Vagina (tissue), 2 donors: ENCODE measurements at regions not wholly inside any gene's neighbourhood (a gene's known extent, or its start where the extent isn't known, plus 50 kb on each side); places are given as distances from the start of the nearest gene placed in this dataset.

ENCODE experiments used
- DNase-seq, 2 donors: peaks; one replicate each; pipeline ENCODE4 v3.0.0-alpha.2; 2017; ENCODE audit errors: extremely low spot score in 2 of 2
- H3K27ac ChIP-seq: fragments of 200-600 bp; sonication (generic); one replicate; pipeline ENCODE4 v1.5.1; 2019
- H3K27me3 ChIP-seq: fragments of 200-600 bp; sonication (generic); one replicate; pipeline ENCODE4 v1.5.1; 2019
- H3K36me3 ChIP-seq, 2 donors: fragments of 200-600 bp; sonication (generic); one replicate each; pipeline ENCODE4 v1.5.1; 2017 to 2019
- H3K4me1 ChIP-seq: fragments of 200-600 bp; sonication (generic); one replicate; pipeline ENCODE4 v1.5.1; 2019
- H3K4me3 ChIP-seq, 2 donors: fragments of 200-600 bp; sonication (generic); 1 replicate in 1 of 2; 2 replicates in 1 of 2; pipeline ENCODE4 v1.5.1; 2016 to 2019
- H3K9me3 ChIP-seq: fragments of 200-600 bp; sonication (generic); one replicate; pipeline ENCODE4 v1.5.1; 2019
- POLR2A ChIP-seq, 2 donors: fragments of 450-650 bp; IDR thresholded peaks; one replicate each; pipeline ENCODE4 v1.6.1; 2017; ENCODE audit warnings: antibody characterized with exemption in 2 of 2, mild to moderate bottlenecking in 2 of 2, moderate library complexity in 2 of 2
- POLR2AphosphoS5 ChIP-seq, 2 donors: sonication (generic); formaldehyde crosslinking; IDR thresholded peaks; one replicate each; pipeline ENCODE4 v1.9.0; 2017; ENCODE audit warnings: antibody characterized with exemption in 2 of 2, mild to moderate bottlenecking in 2 of 2, low read depth in 1 of 2; ENCODE audit not compliant: insufficient read depth in 1 of 2
- intact Hi-C: fragments of 100-400 bp; cut with DNase I; formaldehyde crosslinking; loops from one replicate; pipeline ENCODE4 v1.15.1; 2023
- TF ChIP-seq, protein P1 (sequence below), 3 experiments: fragments of 450-650 bp in 2 of 3; fragments of 200-600 bp in 1 of 3; sonication (generic) in 1 of 3; IDR thresholded peaks; one replicate each; pipeline ENCODE4 v1.5.1; 2017 to 2019; ENCODE audit warnings: antibody characterized with exemption in 3 of 3, mild to moderate bottlenecking in 2 of 3, moderate library complexity in 2 of 3

DNA sequence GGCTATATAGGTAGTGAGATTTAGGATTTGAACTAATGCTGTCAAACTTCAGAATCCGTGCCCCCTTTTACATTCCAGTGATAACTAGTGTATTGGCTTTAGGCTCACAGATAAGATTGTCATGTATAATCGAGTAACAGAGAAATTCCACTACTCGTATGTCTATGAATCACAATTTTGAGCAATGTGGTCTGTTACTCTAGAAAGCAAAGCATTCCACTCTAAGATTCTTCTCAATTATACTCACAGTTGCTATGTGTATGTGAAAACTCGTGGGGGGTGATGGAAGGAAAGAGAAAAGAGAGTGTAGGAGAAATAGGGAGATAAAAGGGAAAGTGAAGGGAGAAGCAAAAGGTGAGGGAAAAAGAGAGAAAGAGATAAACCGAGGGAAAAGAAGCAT, 1175.1 kb upstream of the GOT2 start:
- Histone ChIP-seq H3K36me3 (no peaks in the 10 kb centered on the region), H3K9me3 (no peaks in the 10 kb centered on the region), H3K27me3 (no peaks in the 10 kb centered on the region), H3K4me1 (no peaks in the 10 kb centered on the region), H3K4me3 (no peak overlapping the region), H3K27ac (no peak overlapping the region)
- DNase-seq = no peak
- TF ChIP-seq POLR2AphosphoS5 (IDR thresholded peaks at IDR 0.05; ENCODE audit: insufficient read depth in 1 of 2, low read depth in 1 of 2) = no peak
- TF ChIP-seq, protein P1, sequence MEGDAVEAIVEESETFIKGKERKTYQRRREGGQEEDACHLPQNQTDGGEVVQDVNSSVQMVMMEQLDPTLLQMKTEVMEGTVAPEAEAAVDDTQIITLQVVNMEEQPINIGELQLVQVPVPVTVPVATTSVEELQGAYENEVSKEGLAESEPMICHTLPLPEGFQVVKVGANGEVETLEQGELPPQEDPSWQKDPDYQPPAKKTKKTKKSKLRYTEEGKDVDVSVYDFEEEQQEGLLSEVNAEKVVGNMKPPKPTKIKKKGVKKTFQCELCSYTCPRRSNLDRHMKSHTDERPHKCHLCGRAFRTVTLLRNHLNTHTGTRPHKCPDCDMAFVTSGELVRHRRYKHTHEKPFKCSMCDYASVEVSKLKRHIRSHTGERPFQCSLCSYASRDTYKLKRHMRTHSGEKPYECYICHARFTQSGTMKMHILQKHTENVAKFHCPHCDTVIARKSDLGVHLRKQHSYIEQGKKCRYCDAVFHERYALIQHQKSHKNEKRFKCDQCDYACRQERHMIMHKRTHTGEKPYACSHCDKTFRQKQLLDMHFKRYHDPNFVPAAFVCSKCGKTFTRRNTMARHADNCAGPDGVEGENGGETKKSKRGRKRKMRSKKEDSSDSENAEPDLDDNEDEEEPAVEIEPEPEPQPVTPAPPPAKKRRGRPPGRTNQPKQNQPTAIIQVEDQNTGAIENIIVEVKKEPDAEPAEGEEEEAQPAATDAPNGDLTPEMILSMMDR (IDR thresholded peaks at IDR 0.05) = no peak
- no peak for TF ChIP-seq POLR2A (IDR thresholded peaks at IDR 0.05)
- intact Hi-C loops = no loop called here

DNA sequence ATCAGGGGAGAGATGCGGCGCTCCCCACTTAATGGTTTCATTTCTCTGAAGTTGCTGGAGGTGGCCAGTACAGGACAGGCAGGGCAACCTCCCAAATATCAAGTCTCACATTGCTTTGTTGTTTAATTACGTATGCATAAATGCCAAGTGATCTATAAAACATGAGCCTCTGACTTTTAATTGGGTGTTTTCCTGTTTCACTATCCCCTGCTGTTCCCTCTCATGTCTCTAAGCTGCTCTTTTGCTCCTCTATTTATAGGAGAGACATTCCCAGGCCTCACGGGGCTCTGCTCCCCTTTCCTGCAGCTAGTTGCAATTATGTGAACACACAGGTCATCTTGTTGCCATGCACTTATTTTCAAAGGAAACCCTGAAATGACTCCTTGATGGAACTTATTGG, 1173.5 kb upstream of the GOT2 start:
- H3K36me3 ChIP-seq = no peaks in the 10 kb centered on the region
- H3K9me3 ChIP-seq = no peaks in the 10 kb centered on the region
- H3K27ac ChIP-seq = no peak overlapping the region
- H3K27me3 ChIP-seq = no peaks in the 10 kb centered on the region
- intact Hi-C loops = no loop called here
- H3K4me3 ChIP-seq = no peak overlapping the region
- DNase-seq = no peak
- TF ChIP-seq POLR2A (IDR thresholded peaks at IDR 0.05) = no peak
- TF ChIP-seq, protein P1 (IDR thresholded peaks at IDR 0.05) = no peak
- TF ChIP-seq POLR2AphosphoS5 (IDR thresholded peaks at IDR 0.05; ENCODE audit: insufficient read depth in 1 of 2, low read depth in 1 of 2) = no peak
- H3K4me1 ChIP-seq = no peaks in the 10 kb centered on the region

DNA sequence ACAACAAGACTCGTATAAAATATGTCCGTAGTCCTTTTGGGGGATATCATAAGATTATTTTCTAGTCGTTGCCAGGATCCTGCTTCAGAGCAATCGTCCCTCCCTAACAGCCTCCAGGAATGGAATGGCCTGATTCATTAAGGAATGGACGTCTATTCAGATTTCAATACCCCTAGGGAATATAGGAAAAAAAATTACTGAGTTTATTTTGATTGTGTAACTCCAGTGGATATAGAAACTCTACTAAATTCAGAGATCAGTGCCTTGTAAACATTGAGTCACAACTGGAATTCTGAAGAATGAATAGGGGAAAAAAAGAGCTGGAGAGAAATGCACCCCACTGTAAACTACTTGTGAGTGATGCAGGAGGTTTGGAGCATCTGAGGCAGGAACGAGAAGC, 1171.5 kb upstream of the GOT2 start:
- intact Hi-C loops = no loop called here
- H3K9me3 ChIP-seq = no peaks in the 10 kb centered on the region
- no peak overlapping the region for H3K27ac ChIP-seq
- no peaks in the 10 kb centered on the region for H3K27me3 ChIP-seq
- TF ChIP-seq POLR2AphosphoS5 (IDR thresholded peaks at IDR 0.05; ENCODE audit: insufficient read depth in 1 of 2, low read depth in 1 of 2) (no peak), POLR2A (IDR thresholded peaks at IDR 0.05) (no peak)
- TF ChIP-seq, protein P1 (IDR thresholded peaks at IDR 0.05) = no peak
- no peaks in the 10 kb centered on the region for H3K4me1 ChIP-seq
- DNase-seq = no peak
- H3K4me3 ChIP-seq = no peak overlapping the region
- H3K36me3 ChIP-seq = no peaks in the 10 kb centered on the region

DNA sequence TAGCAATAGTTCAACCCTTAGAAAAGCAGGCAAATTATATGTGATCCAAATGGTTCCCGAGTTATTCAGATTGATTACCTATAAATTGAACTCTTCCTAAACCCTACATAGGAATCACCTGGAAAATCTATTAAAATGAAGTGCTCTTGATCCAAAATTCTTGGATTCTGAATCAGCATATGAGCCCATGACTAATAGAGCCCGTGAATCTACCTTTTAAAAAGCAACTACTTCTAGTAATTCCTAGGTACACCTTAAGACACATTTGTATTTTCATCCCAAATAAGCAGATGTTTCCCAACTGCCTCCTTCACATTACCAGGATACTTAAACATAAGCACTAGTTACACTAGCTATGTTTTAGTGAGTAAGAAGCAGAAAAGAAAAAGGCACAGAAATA, 1171.0 kb upstream of the GOT2 start:
- Histone ChIP-seq H3K36me3 (no peaks in the 10 kb centered on the region), H3K27me3 (no peaks in the 10 kb centered on the region), H3K4me3 (no peak overlapping the region), H3K9me3 (no peaks in the 10 kb centered on the region), H3K27ac (no peak overlapping the region), H3K4me1 (no peaks in the 10 kb centered on the region)
- intact Hi-C loops = no loop called here
- no peak for TF ChIP-seq POLR2AphosphoS5 (IDR thresholded peaks at IDR 0.05; ENCODE audit: insufficient read depth in 1 of 2, low read depth in 1 of 2)
- TF ChIP-seq, protein P1 (IDR thresholded peaks at IDR 0.05) = no peak
- no peak for TF ChIP-seq POLR2A (IDR thresholded peaks at IDR 0.05)
- DNase-seq = no peak

DNA sequence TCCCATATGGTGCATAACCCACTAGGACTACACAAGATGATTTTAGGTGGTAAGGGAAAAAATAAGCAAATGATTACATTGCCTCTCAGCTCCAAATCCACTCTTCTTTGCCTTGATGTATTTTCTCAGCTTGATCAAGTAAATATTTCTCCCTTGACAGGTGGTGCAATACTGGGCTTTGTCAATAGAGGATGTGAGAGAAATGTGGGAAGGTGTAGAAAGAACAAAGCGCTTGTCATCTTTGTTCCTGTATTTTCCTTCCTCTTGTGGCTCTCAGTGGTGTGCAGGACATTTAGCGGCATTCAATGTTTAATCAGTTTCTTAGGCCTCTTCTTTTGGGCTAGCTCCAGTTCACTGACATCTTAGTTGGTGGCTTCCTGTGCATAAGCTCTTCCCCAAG, 1165.8 kb upstream of the GOT2 start:
- H3K36me3 ChIP-seq = no peaks in the 10 kb centered on the region
- H3K4me1 ChIP-seq = no peaks in the 10 kb centered on the region
- TF ChIP-seq, protein P1 (IDR thresholded peaks at IDR 0.05) = no peak
- TF ChIP-seq POLR2A (IDR thresholded peaks at IDR 0.05) (no peak), POLR2AphosphoS5 (IDR thresholded peaks at IDR 0.05; ENCODE audit: insufficient read depth in 1 of 2, low read depth in 1 of 2) (no peak)
- H3K4me3 ChIP-seq = no peak overlapping the region
- DNase-seq = no peak
- no peaks in the 10 kb centered on the region for H3K9me3 ChIP-seq
- intact Hi-C loops = no loop called here
- H3K27me3 ChIP-seq = no peaks in the 10 kb centered on the region
- no peak overlapping the region for H3K27ac ChIP-seq
